ENCODE measurements at regions not wholly inside any gene's neighbourhood (a gene's known extent, or its start where the extent isn't known, plus 50 kb on each side); places are given as distances from the start of the nearest gene placed in this dataset.

DNA sequence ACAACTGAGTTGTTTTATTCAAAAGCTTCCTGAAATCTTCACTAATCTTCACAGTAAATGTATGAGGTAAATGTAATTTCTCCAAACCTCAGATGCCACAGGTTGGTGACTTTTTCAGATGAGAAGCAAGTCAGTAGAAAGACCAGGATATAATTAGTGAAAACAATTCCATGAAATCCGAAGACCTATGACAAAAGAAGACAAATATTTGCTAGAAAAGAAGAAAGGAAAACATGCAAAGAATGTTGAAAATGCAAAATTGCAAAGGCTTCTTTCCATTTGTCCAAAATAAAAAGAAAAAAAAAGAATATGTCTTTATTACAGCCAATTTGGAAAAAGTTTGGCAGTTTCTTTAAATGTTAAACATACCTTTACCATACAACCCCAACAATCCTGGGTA, 88.3 kb upstream of the MYRIP start:
- no peak for TF ChIP-seq POLR2AphosphoS5 (IDR thresholded peaks at IDR 0.05)
- TF ChIP-seq, protein P1, sequence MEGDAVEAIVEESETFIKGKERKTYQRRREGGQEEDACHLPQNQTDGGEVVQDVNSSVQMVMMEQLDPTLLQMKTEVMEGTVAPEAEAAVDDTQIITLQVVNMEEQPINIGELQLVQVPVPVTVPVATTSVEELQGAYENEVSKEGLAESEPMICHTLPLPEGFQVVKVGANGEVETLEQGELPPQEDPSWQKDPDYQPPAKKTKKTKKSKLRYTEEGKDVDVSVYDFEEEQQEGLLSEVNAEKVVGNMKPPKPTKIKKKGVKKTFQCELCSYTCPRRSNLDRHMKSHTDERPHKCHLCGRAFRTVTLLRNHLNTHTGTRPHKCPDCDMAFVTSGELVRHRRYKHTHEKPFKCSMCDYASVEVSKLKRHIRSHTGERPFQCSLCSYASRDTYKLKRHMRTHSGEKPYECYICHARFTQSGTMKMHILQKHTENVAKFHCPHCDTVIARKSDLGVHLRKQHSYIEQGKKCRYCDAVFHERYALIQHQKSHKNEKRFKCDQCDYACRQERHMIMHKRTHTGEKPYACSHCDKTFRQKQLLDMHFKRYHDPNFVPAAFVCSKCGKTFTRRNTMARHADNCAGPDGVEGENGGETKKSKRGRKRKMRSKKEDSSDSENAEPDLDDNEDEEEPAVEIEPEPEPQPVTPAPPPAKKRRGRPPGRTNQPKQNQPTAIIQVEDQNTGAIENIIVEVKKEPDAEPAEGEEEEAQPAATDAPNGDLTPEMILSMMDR (IDR thresholded peaks at IDR 0.05 in 8 of 11, conservative IDR thresholded peaks at IDR 0.05 in 3 of 11): no peak

Data from spleen (tissue), 7 donors.